NB4 (cell line): ENCODE measurements at regions not wholly inside any gene's neighbourhood (a gene's known extent, or its start where the extent isn't known, plus 50 kb on each side); places are given as distances from the start of the nearest gene placed in this dataset.

Source experiments
- MYC ChIP-seq: IDR thresholded peaks from 2 replicates; pipeline ENCODE4 v1.6.1; 2011; ENCODE audit warnings: low read depth, low read length
- POLR2A ChIP-seq: IDR thresholded peaks from 2 replicates; pipeline ENCODE4 v1.6.1; 2011; ENCODE audit warnings: mild to moderate bottlenecking; ENCODE audit not compliant: insufficient read length; ENCODE audit errors: extremely low read depth
- TF ChIP-seq, protein P1 (sequence below): IDR thresholded peaks from one replicate; pipeline ENCODE4 v1.5.1; 2012; ENCODE audit warnings: low read depth, low read length

DNA sequence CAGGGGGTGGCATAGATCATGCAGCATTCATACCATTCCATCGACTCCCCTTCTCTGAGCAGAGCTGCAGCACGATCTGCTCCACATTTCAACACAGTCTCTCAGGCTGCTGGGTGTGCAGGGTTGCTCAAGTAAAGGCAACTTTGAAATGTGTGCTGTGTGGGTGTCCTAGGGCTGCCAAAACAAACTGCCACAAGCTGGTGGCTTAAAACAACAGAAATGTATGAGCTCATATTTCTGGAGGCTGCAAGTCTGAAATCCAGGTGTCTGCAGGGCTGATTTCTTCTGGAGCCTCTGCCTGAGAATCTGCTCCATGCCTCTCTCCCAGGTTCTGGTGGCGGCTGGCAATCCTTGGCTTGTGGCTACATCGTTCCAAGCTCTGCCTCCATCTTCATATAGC is 63.7 kb upstream of the WDFY2 start:
- TF ChIP-seq, protein P1, sequence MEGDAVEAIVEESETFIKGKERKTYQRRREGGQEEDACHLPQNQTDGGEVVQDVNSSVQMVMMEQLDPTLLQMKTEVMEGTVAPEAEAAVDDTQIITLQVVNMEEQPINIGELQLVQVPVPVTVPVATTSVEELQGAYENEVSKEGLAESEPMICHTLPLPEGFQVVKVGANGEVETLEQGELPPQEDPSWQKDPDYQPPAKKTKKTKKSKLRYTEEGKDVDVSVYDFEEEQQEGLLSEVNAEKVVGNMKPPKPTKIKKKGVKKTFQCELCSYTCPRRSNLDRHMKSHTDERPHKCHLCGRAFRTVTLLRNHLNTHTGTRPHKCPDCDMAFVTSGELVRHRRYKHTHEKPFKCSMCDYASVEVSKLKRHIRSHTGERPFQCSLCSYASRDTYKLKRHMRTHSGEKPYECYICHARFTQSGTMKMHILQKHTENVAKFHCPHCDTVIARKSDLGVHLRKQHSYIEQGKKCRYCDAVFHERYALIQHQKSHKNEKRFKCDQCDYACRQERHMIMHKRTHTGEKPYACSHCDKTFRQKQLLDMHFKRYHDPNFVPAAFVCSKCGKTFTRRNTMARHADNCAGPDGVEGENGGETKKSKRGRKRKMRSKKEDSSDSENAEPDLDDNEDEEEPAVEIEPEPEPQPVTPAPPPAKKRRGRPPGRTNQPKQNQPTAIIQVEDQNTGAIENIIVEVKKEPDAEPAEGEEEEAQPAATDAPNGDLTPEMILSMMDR = no peak
- TF ChIP-seq POLR2A (peak; percentile 18), MYC (peak; percentile 81; the same call in 1 of the 2 replicates)
